Gastrocnemius medialis (tissue), 4 donors: ENCODE measurements at regions not wholly inside any gene's neighbourhood (a gene's known extent, or its start where the extent isn't known, plus 50 kb on each side); places are given as distances from the start of the nearest gene placed in this dataset.

Source experiments
- CTCF ChIP-seq, 5 experiments: fragments of 450-650 bp in 3 of 5; fragments of 200-600 bp in 2 of 5; sonication (generic) in 2 of 5; IDR thresholded peaks in 4 of 5; conservative IDR thresholded peaks in 1 of 5; 1 replicate in 4 of 5; 2 replicates in 1 of 5; pipeline ENCODE4 v1.5.1; 2016 to 2019; ENCODE audit warnings: antibody characterized with exemption in 5 of 5, mild to moderate bottlenecking in 3 of 5, moderate library complexity in 3 of 5
- POLR2A ChIP-seq, 2 donors: fragments of 450-650 bp; IDR thresholded peaks; one replicate each; pipeline ENCODE4 v1.6.1; 2017; ENCODE audit warnings: antibody characterized with exemption in 2 of 2, mild to moderate bottlenecking in 2 of 2, moderate library complexity in 2 of 2

- TF ChIP-seq CTCF (IDR thresholded peaks at IDR 0.05 in 4 of 5, conservative IDR thresholded peaks at IDR 0.05 in 1 of 5) (no peak), POLR2A (IDR thresholded peaks at IDR 0.05) (no peak)
These were observed 144.9 kb upstream of the POU3F1 start for GRCh38 chr1:38191461-38191860.
